Karpas-422 (cell line): ENCODE measurements at regions not wholly inside any gene's neighbourhood (a gene's known extent, or its start where the extent isn't known, plus 50 kb on each side); places are given as distances from the start of the nearest gene placed in this dataset. TPM values are rescaled to one million over a fixed set of nuclear protein-coding genes. Genes with fewer than 3 reads are reported as not detected.
A peak's percentile ranks its signal among the peaks of the same experiment; 100 is the strongest.

ENCODE experiments used
- DNase-seq: peaks from one replicate; pipeline ENCODE4 v3.0.0-alpha.2; 2015
- H2AFZ ChIP-seq: fragments of 200-600 bp; sonication (generic); 2 replicates; pipeline ENCODE4 v1.6.1; 2014; ENCODE audit warnings: antibody characterized with exemption, low read length, mixed read lengths
- H3K27ac ChIP-seq: fragments of 200-600 bp; sonication (generic); 2 replicates; pipeline ENCODE4 v1.5.1; 2014; ENCODE audit warnings: mild to moderate bottlenecking, low read length, moderate library complexity
- H3K27me3 ChIP-seq: fragments of 200-600 bp; sonication (generic); 2 replicates; pipeline ENCODE4 v1.6.1; 2014; ENCODE audit warnings: low read length, mixed read lengths
- H3K36me3 ChIP-seq: fragments of 200-600 bp; sonication (generic); 2 replicates; pipeline ENCODE4 v1.6.1; 2014; ENCODE audit warnings: low read length, mixed read lengths; ENCODE audit not compliant: insufficient read depth
- H3K4me1 ChIP-seq: fragments of 200-600 bp; sonication (generic); 2 replicates; pipeline ENCODE4 v1.6.1; 2014; ENCODE audit warnings: mild to moderate bottlenecking, low read length, mixed read lengths
- H3K4me2 ChIP-seq: fragments of 200-600 bp; sonication (generic); 2 replicates; pipeline ENCODE4 v1.6.1; 2014; ENCODE audit warnings: low read length, low read depth, mild to moderate bottlenecking; ENCODE audit not compliant: poor library complexity, severe bottlenecking
- H3K4me3 ChIP-seq: fragments of 200-600 bp; sonication (generic); 2 replicates; pipeline ENCODE4 v1.5.1; 2014; ENCODE audit warnings: mild to moderate bottlenecking, antibody characterized with exemption, low read length, mixed read lengths
- H3K79me2 ChIP-seq: fragments of 200-600 bp; sonication (generic); 2 replicates; pipeline ENCODE4 v1.6.1; 2014; ENCODE audit warnings: mild to moderate bottlenecking, low read length, mixed read lengths
- H3K9ac ChIP-seq: fragments of 200-600 bp; sonication (generic); 2 replicates; pipeline ENCODE4 v1.6.0; 2014; ENCODE audit warnings: low read length
- H3K9me2 ChIP-seq: fragments of 200-600 bp; sonication (generic), shearing (Covaris generic); replicated peaks from 2 replicates; pipeline ENCODE4 v1.6.0; 2014; ENCODE audit warnings: mild to moderate bottlenecking, low read length, moderate library complexity; ENCODE audit not compliant: insufficient read depth
- H3K9me3 ChIP-seq: fragments of 300-700, 200-600 bp; sonication (generic); 2 replicates; pipeline ENCODE4 v1.6.1; 2014; ENCODE audit warnings: low read length, mixed read lengths
- H4K20me1 ChIP-seq: fragments of 200-600 bp; sonication (generic); 2 replicates; pipeline ENCODE4 v1.6.1; 2014; ENCODE audit warnings: mild to moderate bottlenecking, antibody characterized with exemption, low read length, low read depth; ENCODE audit not compliant: insufficient read depth
- small RNA-seq: library from RNA; depleted of rRNA; stranded (forward); fragments of <200 nt; gene quantifications from one replicate; pipeline ENCODE3, GENCODE V24; 2014

DNA sequence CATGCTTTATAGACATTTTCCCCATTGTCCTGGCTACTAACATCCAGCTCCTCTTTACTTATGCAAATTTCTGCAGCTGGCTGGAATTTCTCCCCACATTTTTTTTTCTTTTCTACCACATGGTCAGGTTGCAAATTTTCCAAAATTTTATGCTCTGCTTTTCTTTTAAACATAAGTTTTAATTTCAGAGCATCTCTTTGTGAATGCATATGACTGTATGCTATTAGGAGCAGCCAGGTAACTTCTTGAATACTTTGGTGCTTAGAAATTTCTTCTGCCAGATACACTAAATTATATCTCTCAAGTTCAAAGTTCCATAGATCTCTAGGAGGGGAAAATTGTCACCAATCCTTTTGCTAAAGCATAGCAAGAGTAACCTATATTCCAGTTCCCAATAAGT, 365.9 kb downstream of the LRFN5 start:
- Histone ChIP-seq H3K4me1 (no peaks in the 10 kb centered on the region), H3K4me3 (no peak overlapping the region), H3K9me3 (peaks cover 6% of the 10 kb centered on the region), H2AFZ (peak overlapping the region; percentile 21; the same call in 1 of the 2 replicates), H3K9me2 (no peaks in the 10 kb centered on the region), H3K4me2 (no peak overlapping the region), H3K9ac (no peak overlapping the region), H3K36me3 (no peaks in the 10 kb centered on the region), H4K20me1 (no peaks in the 10 kb centered on the region), H3K27ac (no peak overlapping the region), H3K79me2 (no peaks in the 10 kb centered on the region), H3K27me3 (no peaks in the 10 kb centered on the region)
- DNase-seq = no peak

DNA sequence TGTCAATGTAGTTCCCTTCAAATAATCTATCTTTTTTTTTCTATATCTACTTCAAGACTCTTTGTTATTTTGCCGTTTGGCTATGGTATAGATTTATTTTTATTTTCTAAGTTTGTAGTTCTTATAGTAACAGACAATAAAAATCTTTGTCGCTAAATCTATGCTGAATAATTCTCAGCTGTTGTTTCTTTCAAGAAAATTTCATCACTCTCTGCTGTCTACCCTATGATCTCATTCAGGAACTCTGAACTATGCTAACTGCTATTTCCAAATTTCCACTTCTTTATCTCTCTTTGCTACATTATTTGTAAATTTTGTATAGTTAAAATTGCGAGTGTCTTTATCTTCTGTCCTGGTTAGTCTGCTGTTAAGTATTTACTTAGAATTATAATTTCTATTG, 353.6 kb downstream of the LRFN5 start:
- DNase-seq = no peak
- H3K9me3 ChIP-seq = no peaks in the 10 kb centered on the region
- H3K79me2 ChIP-seq = no peaks in the 10 kb centered on the region
- H3K9ac ChIP-seq = no peak overlapping the region
- H3K36me3 ChIP-seq = no peaks in the 10 kb centered on the region
- no peaks in the 10 kb centered on the region for H3K27me3 ChIP-seq
- H3K4me2 ChIP-seq = no peak overlapping the region
- no peak overlapping the region for H3K27ac ChIP-seq
- no peak overlapping the region for H3K4me3 ChIP-seq
- 0 out of 2 replicates have a peak overlapping the region, but pooled peaks have one; percentile 6 for H2AFZ ChIP-seq
- no peaks in the 10 kb centered on the region for H4K20me1 ChIP-seq
- H3K4me1 ChIP-seq = no peaks in the 10 kb centered on the region; the same call in 1 of the 2 replicates
- no peaks in the 10 kb centered on the region for H3K9me2 ChIP-seq

DNA sequence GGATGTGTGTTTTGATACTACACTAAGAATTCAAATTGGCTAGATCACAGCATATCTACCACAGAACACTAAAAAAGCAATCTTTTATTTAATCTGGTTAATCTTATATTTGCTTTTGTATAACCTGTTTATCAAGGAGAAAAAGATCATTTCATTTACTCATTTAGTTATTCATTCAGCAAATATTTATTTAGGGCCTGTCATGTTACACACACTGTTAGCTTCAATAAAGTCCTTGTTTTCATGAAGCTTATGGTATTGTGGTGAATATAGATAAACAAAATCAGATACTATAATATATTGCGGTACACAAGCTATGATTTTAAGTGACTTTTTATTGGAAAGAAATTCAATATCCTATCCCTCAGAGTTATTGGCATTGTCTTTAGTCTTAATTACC, 350.8 kb downstream of the LRFN5 start:
- Histone ChIP-seq H3K27me3 (no peaks in the 10 kb centered on the region), H3K79me2 (no peaks in the 10 kb centered on the region), H3K9me3 (peaks cover 6% of the 10 kb centered on the region; the same call in 1 of the 2 replicates), H4K20me1 (no peaks in the 10 kb centered on the region), H2AFZ (peak overlapping the region; percentile 10; the same call in 1 of the 2 replicates), H3K4me1 (no peaks in the 10 kb centered on the region; the same call in 1 of the 2 replicates), H3K9me2 (no peaks in the 10 kb centered on the region), H3K36me3 (no peaks in the 10 kb centered on the region), H3K4me3 (no peak overlapping the region), H3K27ac (no peak overlapping the region), H3K9ac (no peak overlapping the region), H3K4me2 (no peak overlapping the region)
- no peak for DNase-seq

Small RNAs in the stretch of these regions (small RNA-seq; reads per million reads assigned to genes)
- gene AL163153.1 = not detected
- gene AL358913.1 = not detected
- not detected for gene AL442163.3
